MCF 10A (cell line): ENCODE measurements at regions not wholly inside any gene's neighbourhood (a gene's known extent, or its start where the extent isn't known, plus 50 kb on each side); places are given as distances from the start of the nearest gene placed in this dataset.

Source experiments
- BruUV-seq: library from RNA; stranded (reverse); fragments of 400-500 nt; replicated peaks from 2 replicates; lab custom pipeline; 2021; lab: Mats Ljungman, UMichigan
- CTCF ChIA-PET: fragments of 300-600 bp; sonication (Branson Sonifier 250); formaldehyde crosslinking; extraction: SDS; loops from one replicate; lab custom pipeline; 2021; ENCODE audit warnings: antibody characterized with exemption, inconsistent platforms; lab: Yijun Ruan, JAX
- POLR2A ChIA-PET: fragments of 300-600, 350-650 bp; sonication (Branson Sonifier 250); formaldehyde crosslinking; extraction: SDS; loops from one replicate; lab custom pipeline; 2020; ENCODE audit warnings: antibody characterized with exemption, inconsistent platforms; lab: Yijun Ruan, JAX
- DNase-seq: peaks from one replicate; pipeline ENCODE4 v3.0.0-alpha.2; 2018; ENCODE audit not compliant: unreplicated experiment
- H3K27ac Mint-ChIP-seq: one replicate; pipeline ENCODE4 v1.8.0; 2022; ENCODE audit warnings: mild to moderate bottlenecking, low read depth, mixed read lengths; ENCODE audit not compliant: unreplicated experiment
- H3K27me3 Mint-ChIP-seq: one replicate; pipeline ENCODE4 v1.8.0; 2022; ENCODE audit warnings: mixed read lengths; ENCODE audit not compliant: insufficient read depth, unreplicated experiment
- H3K36me3 Mint-ChIP-seq: one replicate; pipeline ENCODE4 v1.8.0; 2022; ENCODE audit warnings: mild to moderate bottlenecking, moderate library complexity, mixed read lengths; ENCODE audit not compliant: insufficient read depth, unreplicated experiment
- H3K4me1 Mint-ChIP-seq: one replicate; pipeline ENCODE4 v1.8.0; 2022; ENCODE audit warnings: mixed read lengths; ENCODE audit not compliant: insufficient read depth, unreplicated experiment
- H3K4me3 Mint-ChIP-seq: one replicate; pipeline ENCODE4 v1.8.0; 2022; ENCODE audit warnings: mild to moderate bottlenecking, moderate library complexity, mixed read lengths; ENCODE audit not compliant: unreplicated experiment
- H3K9me3 Mint-ChIP-seq: one replicate; pipeline ENCODE4 v1.8.0; 2022; ENCODE audit warnings: mixed read lengths; ENCODE audit not compliant: unreplicated experiment
- intact Hi-C: fragments of 100-400 bp; cut with micrococcal nuclease; formaldehyde crosslinking; loops from 2 replicates; pipeline ENCODE4 v1.14.1; 2022
- TF ChIP-seq, protein P1 (sequence below): fragments of 200-600 bp; IDR thresholded peaks from one replicate; pipeline ENCODE4 v1.8.0; 2022; ENCODE audit warnings: antibody characterized with exemption, mild to moderate bottlenecking; ENCODE audit not compliant: unreplicated experiment

DNA sequence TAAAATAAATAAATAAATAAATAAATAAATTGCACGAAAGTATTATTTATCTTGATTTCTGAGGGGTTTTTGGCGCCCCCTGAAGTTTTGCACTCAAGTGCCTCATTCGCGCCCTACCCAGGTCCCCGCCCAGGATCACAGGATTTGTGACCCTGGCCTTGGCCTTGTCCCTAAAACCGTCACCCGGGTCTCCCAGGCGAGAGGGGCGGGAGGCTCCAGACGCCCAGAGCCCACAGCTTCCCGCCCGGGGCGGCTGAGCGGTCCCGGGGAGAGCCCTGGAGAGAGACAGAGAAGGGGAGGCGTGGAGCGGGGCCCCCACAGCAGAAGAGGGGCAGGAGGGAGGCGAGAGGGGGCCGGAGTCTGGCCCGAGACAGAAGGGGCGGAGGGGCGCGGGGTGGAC, 91.8 kb upstream of the CASZ1 start:
- H3K27ac Mint-ChIP-seq: no peak overlapping the region
- intact Hi-C loops: no loop called here
- TF ChIP-seq, protein P1, sequence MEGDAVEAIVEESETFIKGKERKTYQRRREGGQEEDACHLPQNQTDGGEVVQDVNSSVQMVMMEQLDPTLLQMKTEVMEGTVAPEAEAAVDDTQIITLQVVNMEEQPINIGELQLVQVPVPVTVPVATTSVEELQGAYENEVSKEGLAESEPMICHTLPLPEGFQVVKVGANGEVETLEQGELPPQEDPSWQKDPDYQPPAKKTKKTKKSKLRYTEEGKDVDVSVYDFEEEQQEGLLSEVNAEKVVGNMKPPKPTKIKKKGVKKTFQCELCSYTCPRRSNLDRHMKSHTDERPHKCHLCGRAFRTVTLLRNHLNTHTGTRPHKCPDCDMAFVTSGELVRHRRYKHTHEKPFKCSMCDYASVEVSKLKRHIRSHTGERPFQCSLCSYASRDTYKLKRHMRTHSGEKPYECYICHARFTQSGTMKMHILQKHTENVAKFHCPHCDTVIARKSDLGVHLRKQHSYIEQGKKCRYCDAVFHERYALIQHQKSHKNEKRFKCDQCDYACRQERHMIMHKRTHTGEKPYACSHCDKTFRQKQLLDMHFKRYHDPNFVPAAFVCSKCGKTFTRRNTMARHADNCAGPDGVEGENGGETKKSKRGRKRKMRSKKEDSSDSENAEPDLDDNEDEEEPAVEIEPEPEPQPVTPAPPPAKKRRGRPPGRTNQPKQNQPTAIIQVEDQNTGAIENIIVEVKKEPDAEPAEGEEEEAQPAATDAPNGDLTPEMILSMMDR: no peak
- no peak overlapping the region for H3K4me3 Mint-ChIP-seq
- no peaks in the 10 kb centered on the region for H3K36me3 Mint-ChIP-seq
- BruUV-seq: no TSS peak
- DNase-seq: no peak
- H3K9me3 Mint-ChIP-seq: no peaks in the 10 kb centered on the region
- CTCF ChIA-PET: interaction anchor here (1.1 kb wide), 1 partner anchor 9 kb away, joined by 3 read pairs; no protein-coding TSS in a partner anchor
- no peaks in the 10 kb centered on the region for H3K27me3 Mint-ChIP-seq
- POLR2A ChIA-PET: interaction anchor here (0.6 to 0.7 kb wide), 2 partner anchors 34 to 56 kb away, joined by 4 read pairs; no protein-coding TSS in a partner anchor
- no peaks in the 10 kb centered on the region for H3K4me1 Mint-ChIP-seq

DNA sequence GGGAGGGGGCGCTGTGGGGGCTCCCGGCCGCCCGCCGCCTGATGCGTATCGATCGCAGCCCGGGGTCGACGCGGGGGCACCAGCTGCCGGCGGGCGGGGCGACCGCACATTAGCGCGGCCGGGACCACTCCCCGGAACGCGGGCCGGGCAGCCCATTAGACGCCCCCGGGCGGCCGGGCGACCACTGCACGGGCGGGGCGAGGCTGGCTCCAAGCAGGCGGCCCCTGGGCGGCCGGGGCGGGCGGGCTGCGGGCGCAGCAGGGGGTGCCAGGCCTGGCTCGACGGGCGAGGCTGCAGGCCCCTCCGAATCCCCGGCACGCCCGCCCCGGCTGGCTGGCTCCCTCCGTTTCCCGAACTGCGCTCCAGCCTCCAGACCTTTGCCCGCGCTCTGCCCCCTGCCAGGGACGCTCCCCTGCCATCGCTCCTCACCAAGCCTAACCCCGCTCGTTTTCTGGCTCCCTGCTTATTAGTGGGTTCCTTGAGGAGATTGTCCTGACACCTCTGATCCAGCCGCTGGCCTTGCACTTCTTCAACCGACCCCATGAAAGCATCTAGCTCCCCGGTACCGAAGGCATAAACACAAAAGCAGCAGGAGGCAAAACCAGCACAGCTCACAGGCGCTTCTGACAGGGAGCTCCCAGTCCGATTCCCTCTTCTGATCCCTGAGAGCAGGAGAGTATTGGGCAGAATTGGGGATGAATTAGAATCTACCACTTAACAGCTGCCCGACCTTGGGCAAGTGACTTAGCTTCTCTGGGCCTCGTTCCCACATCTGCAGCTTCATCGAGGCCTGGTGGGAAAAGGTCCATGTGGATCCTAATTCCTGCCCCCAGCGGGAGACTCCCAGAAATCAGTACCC, 92.6 kb upstream of the CASZ1 start:
- CTCF ChIA-PET: no interaction called here
- no peak overlapping the region for H3K27ac Mint-ChIP-seq

DNA sequence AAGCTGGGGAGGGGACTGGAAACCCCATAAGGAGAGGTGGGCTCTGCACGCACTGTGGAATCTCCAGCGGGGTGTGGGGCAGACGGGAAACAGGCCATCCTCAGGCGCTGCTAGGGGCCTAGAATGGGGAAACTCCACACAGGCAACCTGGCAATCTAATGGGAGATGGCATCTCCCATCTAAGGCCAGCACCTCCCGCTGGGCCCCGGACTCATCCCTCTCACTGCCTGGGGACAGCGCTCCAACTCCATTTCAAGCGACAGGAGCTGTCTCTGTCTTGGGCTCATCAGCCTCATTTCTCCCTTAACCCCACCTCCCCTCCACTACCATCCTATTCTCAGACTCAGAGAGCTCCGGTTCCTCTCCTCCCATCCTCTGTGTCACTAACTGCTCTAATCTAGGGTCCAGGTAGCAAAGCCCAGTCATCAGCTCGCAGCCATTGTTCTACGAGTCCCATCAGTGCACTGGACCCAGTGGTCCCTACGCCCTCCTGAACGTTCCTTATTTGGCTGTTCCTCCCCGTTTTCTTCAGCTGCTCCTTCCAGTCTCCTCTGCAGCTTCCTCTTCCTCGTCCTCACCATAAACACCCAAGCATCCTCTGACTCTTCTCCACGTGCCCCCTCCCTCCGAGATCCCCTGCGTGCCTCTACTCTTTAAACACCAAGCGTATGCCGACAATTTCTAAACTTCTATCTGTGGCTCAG, 93.4 kb upstream of the CASZ1 start:
- Mint-ChIP-seq H3K4me3 (no peak overlapping the region), H3K27me3 (no peaks in the 10 kb centered on the region), H3K27ac (no peak overlapping the region), H3K9me3 (no peaks in the 10 kb centered on the region), H3K36me3 (no peaks in the 10 kb centered on the region), H3K4me1 (no peaks in the 10 kb centered on the region)
- BruUV-seq: no TSS peak
- intact Hi-C loops: no loop called here
- TF ChIP-seq, protein P1: no peak
- ChIA-PET POLR2A (interaction anchor here (1.5 to 2.2 kb wide), 2 partner anchors 8 to 11 kb away, joined by 7 to 9 read pairs; no protein-coding TSS in a partner anchor), CTCF (interaction anchor here (0.6 kb wide), 3 partner anchors 159 to 264 kb away, joined by 3 to 4 read pairs (median 3); no protein-coding TSS in a partner anchor)
- no peak for DNase-seq

More for the DNA sequence above, 92.6 kb upstream of the CASZ1 start:
- no peak for DNase-seq
- intact Hi-C loops: no loop called here
- POLR2A ChIA-PET: interaction anchor here (1.5 kb wide), 1 partner anchor 9 kb away, joined by 7 read pairs; no protein-coding TSS in a partner anchor
- no peaks in the 10 kb centered on the region for H3K27me3 Mint-ChIP-seq
- no peaks in the 10 kb centered on the region for H3K36me3 Mint-ChIP-seq
- no TSS peak for BruUV-seq
- H3K4me3 Mint-ChIP-seq: no peak overlapping the region
- no peaks in the 10 kb centered on the region for H3K4me1 Mint-ChIP-seq
- no peaks in the 10 kb centered on the region for H3K9me3 Mint-ChIP-seq
- TF ChIP-seq, protein P1: no peak
